PFSK-1 (cell line): ENCODE measurements at regions not wholly inside any gene's neighbourhood (a gene's known extent, or its start where the extent isn't known, plus 50 kb on each side); places are given as distances from the start of the nearest gene placed in this dataset.

Experiments used
- FOXP2 ChIP-seq: optimal IDR thresholded peaks from 2 replicates; pipeline ENCODE3; 2011; ENCODE audit warnings: borderline replicate concordance, control low read depth, inconsistent platforms; ENCODE audit not compliant: insufficient read depth; ENCODE audit errors: extremely low read length, extremely low read depth
- POLR2AphosphoS5 ChIP-seq: IDR thresholded peaks from 2 replicates; pipeline ENCODE4 v1.6.1; 2012; ENCODE audit warnings: low read depth, mild to moderate bottlenecking, control low read depth, low read length, moderate library complexity
- SIN3A ChIP-seq: IDR thresholded peaks from 2 replicates; pipeline ENCODE4 v1.6.1; 2012; ENCODE audit warnings: mild to moderate bottlenecking, low read length, moderate library complexity, borderline replicate concordance; ENCODE audit not compliant: insufficient read depth
- TAF1 ChIP-seq: IDR thresholded peaks from 2 replicates; pipeline ENCODE4 v1.6.1; 2012; ENCODE audit warnings: low read length, control low read depth, borderline replicate concordance; ENCODE audit not compliant: insufficient read depth
- TF ChIP-seq, protein P1 (sequence below), 2 experiments: IDR thresholded peaks; 2 replicates each; pipeline versions ENCODE4 v1.6.1 to v1.8.0; 2011 to 2012; ENCODE audit warnings: low read depth in 2 of 2, low read length in 2 of 2, control low read depth in 1 of 2, inconsistent platforms in 1 of 2, mild to moderate bottlenecking in 1 of 2, moderate library complexity in 1 of 2; ENCODE audit not compliant: insufficient read depth in 1 of 2

- TF ChIP-seq FOXP2 (no peak), POLR2AphosphoS5 (no peak), SIN3A (no peak), TAF1 (no peak)
- TF ChIP-seq, protein P1, sequence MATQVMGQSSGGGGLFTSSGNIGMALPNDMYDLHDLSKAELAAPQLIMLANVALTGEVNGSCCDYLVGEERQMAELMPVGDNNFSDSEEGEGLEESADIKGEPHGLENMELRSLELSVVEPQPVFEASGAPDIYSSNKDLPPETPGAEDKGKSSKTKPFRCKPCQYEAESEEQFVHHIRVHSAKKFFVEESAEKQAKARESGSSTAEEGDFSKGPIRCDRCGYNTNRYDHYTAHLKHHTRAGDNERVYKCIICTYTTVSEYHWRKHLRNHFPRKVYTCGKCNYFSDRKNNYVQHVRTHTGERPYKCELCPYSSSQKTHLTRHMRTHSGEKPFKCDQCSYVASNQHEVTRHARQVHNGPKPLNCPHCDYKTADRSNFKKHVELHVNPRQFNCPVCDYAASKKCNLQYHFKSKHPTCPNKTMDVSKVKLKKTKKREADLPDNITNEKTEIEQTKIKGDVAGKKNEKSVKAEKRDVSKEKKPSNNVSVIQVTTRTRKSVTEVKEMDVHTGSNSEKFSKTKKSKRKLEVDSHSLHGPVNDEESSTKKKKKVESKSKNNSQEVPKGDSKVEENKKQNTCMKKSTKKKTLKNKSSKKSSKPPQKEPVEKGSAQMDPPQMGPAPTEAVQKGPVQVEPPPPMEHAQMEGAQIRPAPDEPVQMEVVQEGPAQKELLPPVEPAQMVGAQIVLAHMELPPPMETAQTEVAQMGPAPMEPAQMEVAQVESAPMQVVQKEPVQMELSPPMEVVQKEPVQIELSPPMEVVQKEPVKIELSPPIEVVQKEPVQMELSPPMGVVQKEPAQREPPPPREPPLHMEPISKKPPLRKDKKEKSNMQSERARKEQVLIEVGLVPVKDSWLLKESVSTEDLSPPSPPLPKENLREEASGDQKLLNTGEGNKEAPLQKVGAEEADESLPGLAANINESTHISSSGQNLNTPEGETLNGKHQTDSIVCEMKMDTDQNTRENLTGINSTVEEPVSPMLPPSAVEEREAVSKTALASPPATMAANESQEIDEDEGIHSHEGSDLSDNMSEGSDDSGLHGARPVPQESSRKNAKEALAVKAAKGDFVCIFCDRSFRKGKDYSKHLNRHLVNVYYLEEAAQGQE (IDR thresholded peaks at IDR 0.05; ENCODE audit: insufficient read depth in 1 of 2, low read depth in 2 of 2, low read length in 2 of 2): no peak
These were observed 267.2 kb downstream of the AUH start for GRCh38 chr9:91094324-91095088.
